ENCODE measurements at regions not wholly inside any gene's neighbourhood (a gene's known extent, or its start where the extent isn't known, plus 50 kb on each side); places are given as distances from the start of the nearest gene placed in this dataset.
"Not testable (repeated sequence)": the region's sequence is repeated elsewhere in the genome, so short reads cannot be mapped to it uniquely, and the experiment has no call there.

DNA sequence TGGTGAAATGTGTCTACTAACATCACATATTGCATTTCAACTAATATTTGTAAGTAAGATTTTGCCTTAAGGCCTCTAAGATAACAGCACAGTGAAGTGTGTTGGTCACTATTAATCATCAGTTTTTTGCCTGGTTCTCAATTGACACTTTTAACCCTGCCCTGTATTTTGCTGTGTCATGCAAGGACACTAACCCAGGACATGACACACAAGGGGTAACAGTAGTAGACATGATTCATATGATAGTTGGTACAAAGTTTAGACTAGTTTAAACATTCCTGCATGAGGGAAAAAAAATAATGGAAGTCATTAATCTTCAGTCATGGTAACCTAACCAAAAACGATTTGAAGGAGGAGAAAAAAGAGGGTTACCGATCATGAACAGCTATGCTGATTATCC is 207.0 kb downstream of the DEPDC1B start:
- Histone ChIP-seq H2BK120ac (ENCODE audit: low read depth, low read length) (no peak overlapping the region), H2BK12ac (ENCODE audit: low read length in 2 of 2) (no peak overlapping the region), H3K79me1 (replicated peaks; ENCODE audit: low read length, poor library complexity, severe bottlenecking) (no peaks in the 10 kb centered on the region), H2BK5ac (ENCODE audit: low read depth, low read length, poor library complexity, severe bottlenecking) (no peak overlapping the region), H3K23ac (ENCODE audit: low read length in 2 of 2) (no peak overlapping the region), H2AK5ac (ENCODE audit: low read length, severe bottlenecking) (no peak overlapping the region), H3K4me1 (ENCODE audit: control insufficient read depth, insufficient read depth, low read depth, low read length) (no peaks in the 10 kb centered on the region), H4K8ac (ENCODE audit: low read length) (no peak overlapping the region), H4K91ac (ENCODE audit: low read length) (no peak overlapping the region), H3K4me3 (ENCODE audit: insufficient read depth in 1 of 2, low read depth in 1 of 2, low read length in 2 of 2) (no peak overlapping the region), H3K4me2 (ENCODE audit: low read length, poor library complexity, severe bottlenecking) (no peak overlapping the region), H3K36me3 (ENCODE audit: control insufficient read depth in 1 of 2, insufficient read depth in 2 of 2, low read depth in 1 of 2, low read length in 2 of 2) (no peaks in the 10 kb centered on the region), H2BK15ac (ENCODE audit: low read depth, poor library complexity, severe bottlenecking) (no peak overlapping the region), H3K14ac (ENCODE audit: low read length in 2 of 2) (no peak overlapping the region), H2AFZ (ENCODE audit: low read depth, low read length) (no peak overlapping the region), H3K4ac (ENCODE audit: low read depth in 1 of 2, low read length in 2 of 2) (no peak overlapping the region), H3K18ac (ENCODE audit: low read depth in 1 of 2, low read length in 2 of 2) (no peak overlapping the region), H3K9ac (ENCODE audit: low read length) (no peak overlapping the region), H3K9me3 (ENCODE audit: control insufficient read depth, low read length) (no peaks in the 10 kb centered on the region), H3K27me3 (ENCODE audit: control insufficient read depth in 1 of 2, insufficient read depth in 1 of 2, low read length in 2 of 2) (no peaks in the 10 kb centered on the region), H3K27ac (ENCODE audit: low read length, poor library complexity, severe bottlenecking) (no peak overlapping the region)
- peak; percentile 54 for DNase-seq
- 0% methylated on average over 1 of the region's 2 CpGs for WGBS

- H3K23ac ChIP-seq (ENCODE audit: low read length in 2 of 2); H4K91ac ChIP-seq (ENCODE audit: low read length); H2BK5ac ChIP-seq (ENCODE audit: low read depth, low read length, poor library complexity, severe bottlenecking); H4K8ac ChIP-seq (ENCODE audit: low read length); H2BK15ac ChIP-seq (ENCODE audit: low read depth, poor library complexity, severe bottlenecking); H3K9me3 ChIP-seq (ENCODE audit: control insufficient read depth, low read length); H3K4me3 ChIP-seq (ENCODE audit: insufficient read depth in 1 of 2, low read depth in 1 of 2, low read length in 2 of 2); H3K9ac ChIP-seq (ENCODE audit: low read length); H2BK12ac ChIP-seq (ENCODE audit: low read length in 2 of 2); DNase-seq; H3K36me3 ChIP-seq (ENCODE audit: control insufficient read depth in 1 of 2, insufficient read depth in 2 of 2, low read depth in 1 of 2, low read length in 2 of 2); H2AFZ ChIP-seq (ENCODE audit: low read depth, low read length); H3K4me1 ChIP-seq (ENCODE audit: control insufficient read depth, insufficient read depth, low read depth, low read length); H3K79me1 ChIP-seq (replicated peaks; ENCODE audit: low read length, poor library complexity, severe bottlenecking); H3K18ac ChIP-seq (ENCODE audit: low read depth in 1 of 2, low read length in 2 of 2); H3K4ac ChIP-seq (ENCODE audit: low read depth in 1 of 2, low read length in 2 of 2); H3K27ac ChIP-seq (ENCODE audit: low read length, poor library complexity, severe bottlenecking); H3K14ac ChIP-seq (ENCODE audit: low read length in 2 of 2); H2AK5ac ChIP-seq (ENCODE audit: low read length, severe bottlenecking); H3K4me2 ChIP-seq (ENCODE audit: low read length, poor library complexity, severe bottlenecking); H3K27me3 ChIP-seq (ENCODE audit: control insufficient read depth in 1 of 2, insufficient read depth in 1 of 2, low read length in 2 of 2); H2BK120ac ChIP-seq (ENCODE audit: low read depth, low read length): not testable (repeated sequence)
- 100% methylated on average over 2 of the region's 2 CpGs for WGBS
Observed at GRCh38 chr5:60492358-60492757, 207.6 kb downstream of the DEPDC1B start.

GRCh38 chr5:60490597-60491166 is 209.3 kb downstream of the DEPDC1B start:
- no peaks in the 10 kb centered on the region for H3K9me3 ChIP-seq (ENCODE audit: control insufficient read depth, low read length)
- no peaks in the 10 kb centered on the region for H3K79me1 ChIP-seq (replicated peaks; ENCODE audit: low read length, poor library complexity, severe bottlenecking)
- H3K9ac ChIP-seq (ENCODE audit: low read length) = no peak overlapping the region
- no peak overlapping the region for H2AFZ ChIP-seq (ENCODE audit: low read depth, low read length)
- DNase-seq = no peak
- no peak overlapping the region for H3K4me2 ChIP-seq (ENCODE audit: low read length, poor library complexity, severe bottlenecking)
- no peak overlapping the region for H3K4me3 ChIP-seq (ENCODE audit: insufficient read depth in 1 of 2, low read depth in 1 of 2, low read length in 2 of 2)
- H3K23ac ChIP-seq (ENCODE audit: low read length in 2 of 2) = no peak overlapping the region
- no peak overlapping the region for H2BK12ac ChIP-seq (ENCODE audit: low read length in 2 of 2)
- no peaks in the 10 kb centered on the region for H3K36me3 ChIP-seq (ENCODE audit: control insufficient read depth in 1 of 2, insufficient read depth in 2 of 2, low read depth in 1 of 2, low read length in 2 of 2)
- H3K4ac ChIP-seq (ENCODE audit: low read depth in 1 of 2, low read length in 2 of 2) = no peak overlapping the region
- no peaks in the 10 kb centered on the region for H3K27me3 ChIP-seq (ENCODE audit: control insufficient read depth in 1 of 2, insufficient read depth in 1 of 2, low read length in 2 of 2)
- no peaks in the 10 kb centered on the region for H3K4me1 ChIP-seq (ENCODE audit: control insufficient read depth, insufficient read depth, low read depth, low read length)
- WGBS = 90% methylated on average over 3 of the region's 4 CpGs
- H3K18ac ChIP-seq (ENCODE audit: low read depth in 1 of 2, low read length in 2 of 2) = peak overlapping the region in 1 of 2 experiments; percentile 26
- H2BK15ac ChIP-seq (ENCODE audit: low read depth, poor library complexity, severe bottlenecking) = no peak overlapping the region
- H4K91ac ChIP-seq (ENCODE audit: low read length) = no peak overlapping the region
- no peak overlapping the region for H2BK120ac ChIP-seq (ENCODE audit: low read depth, low read length)
- no peak overlapping the region for H4K8ac ChIP-seq (ENCODE audit: low read length)
- no peak overlapping the region for H2AK5ac ChIP-seq (ENCODE audit: low read length, severe bottlenecking)
- no peak overlapping the region for H3K27ac ChIP-seq (ENCODE audit: low read length, poor library complexity, severe bottlenecking)
- no peak overlapping the region for H3K14ac ChIP-seq (ENCODE audit: low read length in 2 of 2)
- H2BK5ac ChIP-seq (ENCODE audit: low read depth, low read length, poor library complexity, severe bottlenecking) = no peak overlapping the region

- no peaks in the 10 kb centered on the region for H3K9me3 ChIP-seq (ENCODE audit: control insufficient read depth, low read length)
- no peaks in the 10 kb centered on the region for H3K79me1 ChIP-seq (replicated peaks; ENCODE audit: low read length, poor library complexity, severe bottlenecking)
- WGBS = 82% methylated on average over 3 of the region's 3 CpGs
- no peak overlapping the region for H2BK5ac ChIP-seq (ENCODE audit: low read depth, low read length, poor library complexity, severe bottlenecking)
- no peak overlapping the region for H2BK12ac ChIP-seq (ENCODE audit: low read length in 2 of 2)
- H3K4ac ChIP-seq (ENCODE audit: low read depth in 1 of 2, low read length in 2 of 2) = peak overlapping the region in 1 of 2 experiments; percentile 28
- no peak for DNase-seq
- H4K8ac ChIP-seq (ENCODE audit: low read length) = no peak overlapping the region
- no peaks in the 10 kb centered on the region for H3K27me3 ChIP-seq (ENCODE audit: control insufficient read depth in 1 of 2, insufficient read depth in 1 of 2, low read length in 2 of 2)
- no peak overlapping the region for H3K14ac ChIP-seq (ENCODE audit: low read length in 2 of 2)
- no peak overlapping the region for H3K18ac ChIP-seq (ENCODE audit: low read depth in 1 of 2, low read length in 2 of 2)
- H3K4me2 ChIP-seq (ENCODE audit: low read length, poor library complexity, severe bottlenecking) = no peak overlapping the region
- no peaks in the 10 kb centered on the region for H3K36me3 ChIP-seq (ENCODE audit: control insufficient read depth in 1 of 2, insufficient read depth in 2 of 2, low read depth in 1 of 2, low read length in 2 of 2)
- H4K91ac ChIP-seq (ENCODE audit: low read length) = no peak overlapping the region
- no peak overlapping the region for H3K27ac ChIP-seq (ENCODE audit: low read length, poor library complexity, severe bottlenecking)
- no peak overlapping the region for H3K9ac ChIP-seq (ENCODE audit: low read length)
- H3K4me3 ChIP-seq (ENCODE audit: insufficient read depth in 1 of 2, low read depth in 1 of 2, low read length in 2 of 2) = no peak overlapping the region
- no peak overlapping the region for H2BK120ac ChIP-seq (ENCODE audit: low read depth, low read length)
- H3K4me1 ChIP-seq (ENCODE audit: control insufficient read depth, insufficient read depth, low read depth, low read length) = no peaks in the 10 kb centered on the region
- H2BK15ac ChIP-seq (ENCODE audit: low read depth, poor library complexity, severe bottlenecking) = no peak overlapping the region
- H2AFZ ChIP-seq (ENCODE audit: low read depth, low read length) = no peak overlapping the region
- H2AK5ac ChIP-seq (ENCODE audit: low read length, severe bottlenecking) = no peak overlapping the region
- H3K23ac ChIP-seq (ENCODE audit: low read length in 2 of 2) = no peak overlapping the region
Observed at GRCh38 chr5:60489856-60490255, 210.1 kb downstream of the DEPDC1B start.
